ENCODE measurements at regions not wholly inside any gene's neighbourhood (a gene's known extent, or its start where the extent isn't known, plus 50 kb on each side); places are given as distances from the start of the nearest gene placed in this dataset.

DNA sequence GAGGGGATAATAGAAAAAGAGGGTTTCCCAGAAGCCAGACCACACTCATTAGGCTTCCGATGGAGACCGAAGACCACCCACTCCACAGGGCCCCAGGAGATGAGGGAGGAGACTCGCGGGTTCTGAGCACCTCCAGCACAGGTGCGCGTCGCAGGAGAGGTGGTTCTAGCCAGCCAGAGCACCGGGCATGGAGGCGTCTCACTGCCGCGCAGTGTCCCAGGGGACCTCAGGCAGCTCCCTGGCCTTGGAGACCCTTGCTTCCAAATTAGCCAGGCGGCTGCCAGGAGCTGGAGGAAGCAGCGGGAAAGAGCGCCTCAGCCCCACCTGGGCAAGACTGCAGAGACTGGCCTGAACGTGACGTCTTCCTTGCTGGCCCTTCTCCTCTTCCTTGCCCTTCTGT lies 115.4 kb upstream of the FBXL7 start:
- TF ChIP-seq MYC (IDR thresholded peaks at IDR 0.05; ENCODE audit: low read depth, low read length), result no peak
- TF ChIP-seq MYC (CRISPR knock-in tag; IDR thresholded peaks at IDR 0.05; ENCODE audit: borderline replicate concordance, low read depth), result no peak
- TF ChIP-seq, protein P1, sequence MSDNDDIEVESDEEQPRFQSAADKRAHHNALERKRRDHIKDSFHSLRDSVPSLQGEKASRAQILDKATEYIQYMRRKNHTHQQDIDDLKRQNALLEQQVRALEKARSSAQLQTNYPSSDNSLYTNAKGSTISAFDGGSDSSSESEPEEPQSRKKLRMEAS (CRISPR knock-in tag; IDR thresholded peaks at IDR 0.05), result no peak
- TF ChIP-seq, protein P2, sequence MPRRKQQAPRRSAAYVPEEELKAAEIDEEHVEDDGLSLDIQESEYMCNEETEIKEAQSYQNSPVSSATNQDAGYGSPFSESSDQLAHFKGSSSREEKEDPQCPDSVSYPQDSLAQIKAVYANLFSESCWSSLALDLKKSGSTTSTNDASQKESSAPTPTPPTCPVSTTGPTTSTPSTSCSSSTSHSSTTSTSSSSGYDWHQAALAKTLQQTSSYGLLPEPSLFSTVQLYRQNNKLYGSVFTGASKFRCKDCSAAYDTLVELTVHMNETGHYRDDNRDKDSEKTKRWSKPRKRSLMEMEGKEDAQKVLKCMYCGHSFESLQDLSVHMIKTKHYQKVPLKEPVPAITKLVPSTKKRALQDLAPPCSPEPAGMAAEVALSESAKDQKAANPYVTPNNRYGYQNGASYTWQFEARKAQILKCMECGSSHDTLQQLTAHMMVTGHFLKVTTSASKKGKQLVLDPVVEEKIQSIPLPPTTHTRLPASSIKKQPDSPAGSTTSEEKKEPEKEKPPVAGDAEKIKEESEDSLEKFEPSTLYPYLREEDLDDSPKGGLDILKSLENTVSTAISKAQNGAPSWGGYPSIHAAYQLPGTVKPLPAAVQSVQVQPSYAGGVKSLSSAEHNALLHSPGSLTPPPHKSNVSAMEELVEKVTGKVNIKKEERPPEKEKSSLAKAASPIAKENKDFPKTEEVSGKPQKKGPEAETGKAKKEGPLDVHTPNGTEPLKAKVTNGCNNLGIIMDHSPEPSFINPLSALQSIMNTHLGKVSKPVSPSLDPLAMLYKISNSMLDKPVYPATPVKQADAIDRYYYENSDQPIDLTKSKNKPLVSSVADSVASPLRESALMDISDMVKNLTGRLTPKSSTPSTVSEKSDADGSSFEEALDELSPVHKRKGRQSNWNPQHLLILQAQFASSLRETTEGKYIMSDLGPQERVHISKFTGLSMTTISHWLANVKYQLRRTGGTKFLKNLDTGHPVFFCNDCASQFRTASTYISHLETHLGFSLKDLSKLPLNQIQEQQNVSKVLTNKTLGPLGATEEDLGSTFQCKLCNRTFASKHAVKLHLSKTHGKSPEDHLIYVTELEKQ (CRISPR knock-in tag; IDR thresholded peaks at IDR 0.05), result no peak
- TF ChIP-seq, protein P3, sequence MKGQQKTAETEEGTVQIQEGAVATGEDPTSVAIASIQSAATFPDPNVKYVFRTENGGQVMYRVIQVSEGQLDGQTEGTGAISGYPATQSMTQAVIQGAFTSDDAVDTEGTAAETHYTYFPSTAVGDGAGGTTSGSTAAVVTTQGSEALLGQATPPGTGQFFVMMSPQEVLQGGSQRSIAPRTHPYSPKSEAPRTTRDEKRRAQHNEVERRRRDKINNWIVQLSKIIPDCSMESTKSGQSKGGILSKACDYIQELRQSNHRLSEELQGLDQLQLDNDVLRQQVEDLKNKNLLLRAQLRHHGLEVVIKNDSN (CRISPR knock-in tag; IDR thresholded peaks at IDR 0.05), result no peak
- TF ChIP-seq, protein P4, sequence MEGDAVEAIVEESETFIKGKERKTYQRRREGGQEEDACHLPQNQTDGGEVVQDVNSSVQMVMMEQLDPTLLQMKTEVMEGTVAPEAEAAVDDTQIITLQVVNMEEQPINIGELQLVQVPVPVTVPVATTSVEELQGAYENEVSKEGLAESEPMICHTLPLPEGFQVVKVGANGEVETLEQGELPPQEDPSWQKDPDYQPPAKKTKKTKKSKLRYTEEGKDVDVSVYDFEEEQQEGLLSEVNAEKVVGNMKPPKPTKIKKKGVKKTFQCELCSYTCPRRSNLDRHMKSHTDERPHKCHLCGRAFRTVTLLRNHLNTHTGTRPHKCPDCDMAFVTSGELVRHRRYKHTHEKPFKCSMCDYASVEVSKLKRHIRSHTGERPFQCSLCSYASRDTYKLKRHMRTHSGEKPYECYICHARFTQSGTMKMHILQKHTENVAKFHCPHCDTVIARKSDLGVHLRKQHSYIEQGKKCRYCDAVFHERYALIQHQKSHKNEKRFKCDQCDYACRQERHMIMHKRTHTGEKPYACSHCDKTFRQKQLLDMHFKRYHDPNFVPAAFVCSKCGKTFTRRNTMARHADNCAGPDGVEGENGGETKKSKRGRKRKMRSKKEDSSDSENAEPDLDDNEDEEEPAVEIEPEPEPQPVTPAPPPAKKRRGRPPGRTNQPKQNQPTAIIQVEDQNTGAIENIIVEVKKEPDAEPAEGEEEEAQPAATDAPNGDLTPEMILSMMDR (IDR thresholded peaks at IDR 0.05 in 2 of 3, conservative IDR thresholded peaks at IDR 0.05 in 1 of 3; ENCODE audit: insufficient read depth in 2 of 3, low read depth in 1 of 3, low read length in 3 of 3), result no peak
- no peak for TF ChIP-seq SMAD1 (IDR thresholded peaks at IDR 0.05; ENCODE audit: low read depth, low read length, partially characterized antibody)
- TF ChIP-seq, protein P5, sequence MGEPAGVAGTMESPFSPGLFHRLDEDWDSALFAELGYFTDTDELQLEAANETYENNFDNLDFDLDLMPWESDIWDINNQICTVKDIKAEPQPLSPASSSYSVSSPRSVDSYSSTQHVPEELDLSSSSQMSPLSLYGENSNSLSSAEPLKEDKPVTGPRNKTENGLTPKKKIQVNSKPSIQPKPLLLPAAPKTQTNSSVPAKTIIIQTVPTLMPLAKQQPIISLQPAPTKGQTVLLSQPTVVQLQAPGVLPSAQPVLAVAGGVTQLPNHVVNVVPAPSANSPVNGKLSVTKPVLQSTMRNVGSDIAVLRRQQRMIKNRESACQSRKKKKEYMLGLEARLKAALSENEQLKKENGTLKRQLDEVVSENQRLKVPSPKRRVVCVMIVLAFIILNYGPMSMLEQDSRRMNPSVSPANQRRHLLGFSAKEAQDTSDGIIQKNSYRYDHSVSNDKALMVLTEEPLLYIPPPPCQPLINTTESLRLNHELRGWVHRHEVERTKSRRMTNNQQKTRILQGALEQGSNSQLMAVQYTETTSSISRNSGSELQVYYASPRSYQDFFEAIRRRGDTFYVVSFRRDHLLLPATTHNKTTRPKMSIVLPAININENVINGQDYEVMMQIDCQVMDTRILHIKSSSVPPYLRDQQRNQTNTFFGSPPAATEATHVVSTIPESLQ (CRISPR knock-in tag; IDR thresholded peaks at IDR 0.05), result no peak
- no peak for TF ChIP-seq SAFB (IDR thresholded peaks at IDR 0.05; ENCODE audit: borderline replicate concordance, low read depth, low read length)
- no peak for TF ChIP-seq ETV5 (CRISPR knock-in tag; IDR thresholded peaks at IDR 0.05; ENCODE audit: low read depth)
- TF ChIP-seq ZNF316 (IDR thresholded peaks at IDR 0.05), result no peak

Measured in K562 (cell line).